Endothelial cell of umbilical vein (primary cell): ENCODE measurements at regions not wholly inside any gene's neighbourhood (a gene's known extent, or its start where the extent isn't known, plus 50 kb on each side); places are given as distances from the start of the nearest gene placed in this dataset.

Source experiments
- BruUV-seq: library from RNA; stranded (reverse); fragments of 400-500 nt; replicated peaks from 2 replicates; lab custom pipeline; 2021; lab: Mats Ljungman, UMichigan
- CTCF ChIA-PET: fragments of 300-600, 350-600 bp; sonication (Branson Sonifier 250); formaldehyde crosslinking; loops from one replicate; lab custom pipeline; 2021; ENCODE audit warnings: antibody characterized with exemption, inconsistent platforms; lab: Charles Lee
- POLR2A ChIA-PET: fragments of 300-600, 350-600 bp; sonication (Branson Sonifier 250); formaldehyde crosslinking; loops from one replicate; lab custom pipeline; 2021; ENCODE audit warnings: antibody characterized with exemption, inconsistent platforms; lab: Charles Lee
- DNase-seq: peaks from one replicate; pipeline ENCODE4 v3.0.0-alpha.2; 2011; ENCODE audit warnings: low read depth, low spot score
- FAIRE-seq: peaks from 2 replicates; lab custom pipeline; 2011; peaks lifted over from hg19 to GRCh38; lab: Jason Lieb, UNC
- H2AFZ ChIP-seq: 2 replicates; pipeline ENCODE4 v1.6.0; 2012; ENCODE audit warnings: low read depth, low read length, control low read depth, inconsistent platforms
- H3K27ac ChIP-seq: 2 replicates; pipeline ENCODE4 v1.5.1; 2011; ENCODE audit warnings: low read depth, mild to moderate bottlenecking, control low read depth, low read length, moderate library complexity; ENCODE audit not compliant: insufficient read depth
- H3K27me3 ChIP-seq, 2 experiments: 2 replicates each; pipeline versions ENCODE4 v1.6.0 to v1.6.1; 2011; ENCODE audit warnings: low read length in 2 of 2, mixed read lengths in 1 of 2; ENCODE audit not compliant: control insufficient read depth in 2 of 2, insufficient read depth in 2 of 2
- H3K36me3 ChIP-seq, 2 experiments: 2 replicates in 1 of 2; 3 replicates in 1 of 2; pipeline ENCODE4 v1.5.1; 2011; ENCODE audit warnings: low read length in 2 of 2, mild to moderate bottlenecking in 1 of 2, moderate library complexity in 1 of 2; ENCODE audit not compliant: control insufficient read depth in 2 of 2, insufficient read depth in 2 of 2; ENCODE audit errors: extremely low read depth in 1 of 2
- H3K4me1 ChIP-seq: 3 replicates; pipeline ENCODE4 v1.5.1; 2011; ENCODE audit warnings: mild to moderate bottlenecking, low read length; ENCODE audit not compliant: control insufficient read depth, insufficient read depth; ENCODE audit errors: extremely low read depth
- H3K4me2 ChIP-seq: 2 replicates; pipeline ENCODE4 v1.6.1; 2011; ENCODE audit warnings: low read length, control low read depth, mixed read lengths; ENCODE audit not compliant: insufficient read depth
- H3K4me3 ChIP-seq, 3 experiments: fragments of 200-600 bp in 1 of 3; sonication (generic), shearing (Covaris generic) in 1 of 3; replicated peaks in 1 of 3; 2 replicates each; pipeline ENCODE4 v1.5.1; 2011 to 2016; ENCODE audit warnings: control low read depth in 3 of 3, low read length in 3 of 3, mild to moderate bottlenecking in 2 of 3, inconsistent platforms in 1 of 3, low read depth in 1 of 3, moderate library complexity in 1 of 3; ENCODE audit not compliant: insufficient read depth in 1 of 3
- H3K79me2 ChIP-seq: 2 replicates; pipeline ENCODE4 v1.6.0; 2012; ENCODE audit warnings: low read length, inconsistent platforms; ENCODE audit not compliant: control insufficient read depth, insufficient read depth
- H3K9ac ChIP-seq: replicated peaks from 2 replicates; pipeline ENCODE3; 2011; ENCODE audit warnings: low read length, control low read depth; ENCODE audit not compliant: insufficient read depth; ENCODE audit errors: extremely low read depth
- H3K9me1 ChIP-seq: replicated peaks from 3 replicates; pipeline ENCODE4 v1.6.0; 2011; ENCODE audit warnings: mild to moderate bottlenecking, low read length; ENCODE audit not compliant: control insufficient read depth, insufficient read depth; ENCODE audit errors: extremely low read depth
- H3K9me3 ChIP-seq: replicated peaks from 2 replicates; pipeline ENCODE4 v1.5.1; 2012; ENCODE audit warnings: low read length, inconsistent platforms; ENCODE audit not compliant: control insufficient read depth, insufficient read depth
- H4K20me1 ChIP-seq: replicated peaks from 2 replicates; pipeline ENCODE3; 2011; ENCODE audit warnings: mild to moderate bottlenecking, low read length; ENCODE audit not compliant: control insufficient read depth, insufficient read depth; ENCODE audit errors: extremely low read depth
- EZH2 ChIP-seq: IDR thresholded peaks from 2 replicates; pipeline ENCODE4 v1.6.1; 2012; ENCODE audit warnings: borderline replicate concordance, low read depth, mild to moderate bottlenecking, moderate library complexity, low read length, inconsistent platforms; ENCODE audit not compliant: severe bottlenecking
- FOS ChIP-seq: IDR thresholded peaks from 2 replicates; pipeline ENCODE4 v1.6.1; 2011; ENCODE audit warnings: mild to moderate bottlenecking, low read length, moderate library complexity, borderline replicate concordance; ENCODE audit not compliant: insufficient read depth
- GATA2 ChIP-seq: IDR thresholded peaks from 2 replicates; pipeline ENCODE4 v1.7.0; 2011; ENCODE audit warnings: low read depth, mild to moderate bottlenecking, moderate library complexity, mixed read lengths, low read length; ENCODE audit not compliant: insufficient read length, insufficient read depth
- JUN ChIP-seq: IDR thresholded peaks from 2 replicates; pipeline ENCODE4 v1.6.1; 2011; ENCODE audit warnings: borderline replicate concordance, low read depth; ENCODE audit not compliant: insufficient read length, insufficient read depth
- MYC ChIP-seq: IDR thresholded peaks from one replicate; pipeline ENCODE4 v1.6.1; 2011; ENCODE audit warnings: mild to moderate bottlenecking, low read depth, low read length
- POLR2A ChIP-seq: IDR thresholded peaks from 2 replicates; pipeline ENCODE4 v1.6.1; 2012; ENCODE audit warnings: low read depth, mild to moderate bottlenecking, control low read depth, low read length
- POLR2AphosphoS5 ChIP-seq: IDR thresholded peaks from 2 replicates; pipeline ENCODE4 v1.6.1; 2012; ENCODE audit warnings: low read depth, mild to moderate bottlenecking, control low read depth, low read length, moderate library complexity; ENCODE audit not compliant: insufficient read depth
- dilution Hi-C: fragments of 300-500 bp; cut with MboI; formaldehyde crosslinking; loops from one replicate; pipeline ENCODE4 v1.15.0; 2019; ENCODE audit warnings: low sequenced_read_pairs; ENCODE audit not compliant: extremely low pct_ligation_motif_present
- intact Hi-C: fragments of 100-400 bp; cut with micrococcal nuclease; formaldehyde crosslinking; loops from one replicate; pipeline ENCODE4 v1.10.0; 2022
- TF ChIP-seq, protein P1 (sequence below): IDR thresholded peaks from 2 replicates; pipeline ENCODE4 v1.6.1; 2011; ENCODE audit not compliant: insufficient read depth, insufficient read length
- TF ChIP-seq, protein P2 (sequence below), 2 donors: IDR thresholded peaks; 1 replicate in 1 of 2; 2 replicates in 1 of 2; pipeline ENCODE4 v1.5.1; 2011; ENCODE audit warnings: low read length in 2 of 2, mild to moderate bottlenecking in 2 of 2, moderate library complexity in 2 of 2, control low read depth in 1 of 2, inconsistent platforms in 1 of 2, low read depth in 1 of 2; ENCODE audit not compliant: insufficient read depth in 1 of 2; ENCODE audit errors: extremely low read depth in 1 of 2

DNA sequence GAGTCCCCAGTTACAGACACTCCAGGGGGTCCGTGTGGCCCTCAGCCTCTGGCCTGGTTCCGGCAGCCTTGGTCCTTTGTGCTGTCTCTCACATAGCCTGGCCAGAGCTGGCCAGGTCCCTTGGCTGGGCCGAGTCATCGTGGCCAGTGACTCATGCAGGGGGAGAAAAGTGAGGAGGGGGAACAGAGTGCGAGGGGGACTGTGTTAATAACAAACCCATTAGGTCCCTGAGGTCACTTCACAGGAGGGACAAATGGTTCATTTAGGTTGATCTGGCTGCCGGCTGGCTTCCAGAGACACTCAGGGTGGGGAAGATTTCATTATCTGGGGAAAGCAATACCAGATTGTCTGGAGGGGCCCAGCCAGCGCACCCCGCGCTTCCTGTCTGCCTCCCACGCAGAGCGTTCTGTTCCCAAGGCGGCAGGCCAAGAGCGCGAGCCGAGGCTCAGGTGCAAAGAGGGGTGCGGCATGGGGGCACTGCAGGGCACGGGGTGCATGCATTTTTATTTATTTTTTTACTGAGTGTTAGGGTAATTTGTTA lies 223.1 kb downstream of the SEC14L1 start:
- Histone ChIP-seq H4K20me1 (no peaks in the 10 kb centered on the region), H3K4me3 (no peak overlapping the region), H3K79me2 (no peaks in the 10 kb centered on the region), H3K36me3 (no peaks in the 10 kb centered on the region), H3K4me1 (peaks cover 9% of the 10 kb centered on the region), H3K27ac (no peak overlapping the region), H3K4me2 (no peak overlapping the region), H3K9me3 (no peaks in the 10 kb centered on the region), H3K9ac (no peak overlapping the region), H3K27me3 (no peaks in the 10 kb centered on the region), H2AFZ (peak overlapping the region; percentile 24), H3K9me1 (no peaks in the 10 kb centered on the region)
- peak; percentile 53 for TF ChIP-seq FOS
- no peak for TF ChIP-seq POLR2A
- ChIA-PET POLR2A (interaction anchor here (0.7 kb wide), 1 partner anchor 172 kb away, joined by 3 read pairs; no protein-coding TSS in a partner anchor), CTCF (no interaction called here)
- FAIRE-seq, result no peak
- BruUV-seq, result no TSS peak
- intact Hi-C loops, result no loop called here
- DNase-seq, result peak; percentile 34
- dilution Hi-C loops, result no loop called here

DNA sequence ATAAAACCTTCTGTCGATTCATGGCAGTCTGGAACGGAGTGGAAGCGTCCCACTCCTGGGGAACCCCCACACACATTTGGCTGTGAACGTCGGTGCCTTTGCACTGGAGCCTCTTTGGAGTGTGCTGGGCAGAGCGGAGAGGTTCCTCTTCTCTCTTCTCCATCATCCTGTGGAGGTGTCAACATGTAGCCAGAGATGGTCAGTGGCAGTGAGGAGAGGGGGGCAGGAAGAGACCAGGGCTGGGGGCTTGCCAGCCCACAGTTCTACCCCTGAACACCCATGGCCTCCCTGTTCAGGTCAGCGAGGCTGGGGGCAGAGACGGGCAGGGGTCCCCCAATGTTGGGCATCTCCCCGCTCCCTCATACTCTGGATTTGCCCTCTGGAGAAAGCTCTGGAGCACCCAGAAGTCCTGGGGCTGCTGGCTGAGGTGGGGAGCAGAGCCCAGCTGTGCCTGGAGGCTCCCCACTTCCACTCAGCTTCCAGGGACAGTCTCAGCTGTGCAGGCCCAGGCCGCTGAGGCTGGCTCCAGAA lies 223.7 kb downstream of the SEC14L1 start:
- H3K4me3 ChIP-seq, result no peak overlapping the region
- no TSS peak for BruUV-seq
- H3K9me1 ChIP-seq, result no peaks in the 10 kb centered on the region
- intact Hi-C loops (no loop called here), dilution Hi-C loops (no loop called here)
- FAIRE-seq (no peak), DNase-seq (no peak)
- H3K4me2 ChIP-seq, result no peak overlapping the region
- peaks cover 9% of the 10 kb centered on the region for H3K4me1 ChIP-seq
- H2AFZ ChIP-seq, result no peak overlapping the region
- no peaks in the 10 kb centered on the region for H3K79me2 ChIP-seq
- no peaks in the 10 kb centered on the region for H3K27me3 ChIP-seq
- no peaks in the 10 kb centered on the region for H4K20me1 ChIP-seq
- POLR2A ChIA-PET, result no interaction called here
- no peak for TF ChIP-seq GATA2
- TF ChIP-seq POLR2AphosphoS5, result no peak
- no peak for TF ChIP-seq JUN
- no peak for TF ChIP-seq MYC
- TF ChIP-seq, protein P1, sequence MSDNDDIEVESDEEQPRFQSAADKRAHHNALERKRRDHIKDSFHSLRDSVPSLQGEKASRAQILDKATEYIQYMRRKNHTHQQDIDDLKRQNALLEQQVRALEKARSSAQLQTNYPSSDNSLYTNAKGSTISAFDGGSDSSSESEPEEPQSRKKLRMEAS, result no peak
- TF ChIP-seq EZH2, result no peak
- no peak for TF ChIP-seq POLR2A
- TF ChIP-seq, protein P2, sequence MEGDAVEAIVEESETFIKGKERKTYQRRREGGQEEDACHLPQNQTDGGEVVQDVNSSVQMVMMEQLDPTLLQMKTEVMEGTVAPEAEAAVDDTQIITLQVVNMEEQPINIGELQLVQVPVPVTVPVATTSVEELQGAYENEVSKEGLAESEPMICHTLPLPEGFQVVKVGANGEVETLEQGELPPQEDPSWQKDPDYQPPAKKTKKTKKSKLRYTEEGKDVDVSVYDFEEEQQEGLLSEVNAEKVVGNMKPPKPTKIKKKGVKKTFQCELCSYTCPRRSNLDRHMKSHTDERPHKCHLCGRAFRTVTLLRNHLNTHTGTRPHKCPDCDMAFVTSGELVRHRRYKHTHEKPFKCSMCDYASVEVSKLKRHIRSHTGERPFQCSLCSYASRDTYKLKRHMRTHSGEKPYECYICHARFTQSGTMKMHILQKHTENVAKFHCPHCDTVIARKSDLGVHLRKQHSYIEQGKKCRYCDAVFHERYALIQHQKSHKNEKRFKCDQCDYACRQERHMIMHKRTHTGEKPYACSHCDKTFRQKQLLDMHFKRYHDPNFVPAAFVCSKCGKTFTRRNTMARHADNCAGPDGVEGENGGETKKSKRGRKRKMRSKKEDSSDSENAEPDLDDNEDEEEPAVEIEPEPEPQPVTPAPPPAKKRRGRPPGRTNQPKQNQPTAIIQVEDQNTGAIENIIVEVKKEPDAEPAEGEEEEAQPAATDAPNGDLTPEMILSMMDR (IDR thresholded peaks at IDR 0.05; ENCODE audit: extremely low read depth in 1 of 2, insufficient read depth in 1 of 2, low read depth in 1 of 2, low read length in 2 of 2), result no peak
- no peak overlapping the region for H3K27ac ChIP-seq
- H3K9ac ChIP-seq, result no peak overlapping the region
- H3K9me3 ChIP-seq, result no peaks in the 10 kb centered on the region
- H3K36me3 ChIP-seq, result no peaks in the 10 kb centered on the region
- CTCF ChIA-PET, result no interaction called here
